GM19397 (cell line): ENCODE measurements at regions not wholly inside any gene's neighbourhood (a gene's known extent, or its start where the extent isn't known, plus 50 kb on each side); places are given as distances from the start of the nearest gene placed in this dataset.

Experiments used
- ATAC-seq: cut with Tn5 transposase; IDR thresholded peaks from one replicate; pipeline ENCODE4 v1.9.1; 2021; ENCODE audit warnings: mild to moderate bottlenecking, moderate library complexity; ENCODE audit not compliant: unreplicated experiment

GRCh38 chr3:164604687-164605086 is 473.6 kb downstream of the SI start:
- ATAC-seq, result no peak

- no peak for ATAC-seq
These were observed 500.6 kb downstream of the SI start for GRCh38 chr3:164577667-164578210.

- no peak for ATAC-seq
These were observed 505.9 kb downstream of the SI start for GRCh38 chr3:164572436-164572835.

GRCh38 chr3:164550857-164551256 is 527.4 kb downstream of the SI start:
- ATAC-seq, result no peak

- ATAC-seq, result no peak
These were observed 539.1 kb downstream of the SI start for GRCh38 chr3:164539215-164539614.

- no peak for ATAC-seq
These were observed 540.8 kb downstream of the SI start for GRCh38 chr3:164537485-164537884.

GRCh38 chr3:164533275-164533674 is 545.0 kb downstream of the SI start:
- ATAC-seq, result no peak

GRCh38 chr3:164526250-164526649 is 552.0 kb downstream of the SI start:
- no peak for ATAC-seq

- no peak for ATAC-seq
These were observed 554.1 kb downstream of the SI start for GRCh38 chr3:164524201-164524600.

- no peak for ATAC-seq
These were observed 556.1 kb downstream of the SI start for GRCh38 chr3:164522073-164522763.

- ATAC-seq, result no peak
These were observed 556.7 kb downstream of the SI start for GRCh38 chr3:164521644-164522043.

GRCh38 chr3:164521139-164521538 is 557.2 kb downstream of the SI start:
- no peak for ATAC-seq

GRCh38 chr3:164515256-164515655 is 563.0 kb downstream of the SI start:
- no peak for ATAC-seq

GRCh38 chr3:164514576-164514975 is 563.7 kb downstream of the SI start:
- no peak for ATAC-seq

- ATAC-seq, result no peak
These were observed 570.4 kb downstream of the SI start for GRCh38 chr3:164507886-164508285.

GRCh38 chr3:164498917-164499316 is 579.4 kb downstream of the SI start:
- ATAC-seq, result no peak

- no peak for ATAC-seq
These were observed 589.4 kb downstream of the SI start for GRCh38 chr3:164488893-164489292.

GRCh38 chr3:164486150-164486549 is 592.1 kb downstream of the SI start:
- ATAC-seq, result no peak

- no peak for ATAC-seq
These were observed 598.3 kb downstream of the SI start for GRCh38 chr3:164479978-164480377.

- no peak for ATAC-seq
These were observed 598.9 kb downstream of the SI start for GRCh38 chr3:164479406-164479805.

GRCh38 chr3:164478323-164478722 is 600.0 kb downstream of the SI start:
- no peak for ATAC-seq

- ATAC-seq, result no peak
These were observed 600.9 kb downstream of the SI start for GRCh38 chr3:164477403-164477802.

GRCh38 chr3:164476631-164477030 is 601.7 kb downstream of the SI start:
- ATAC-seq, result no peak
